CD14-positive monocyte (primary cell): ENCODE measurements at regions not wholly inside any gene's neighbourhood (a gene's known extent, or its start where the extent isn't known, plus 50 kb on each side); places are given as distances from the start of the nearest gene placed in this dataset.

Source experiments
- DNase-seq, 3 donors: peaks; one replicate each; pipeline ENCODE4 v3.0.0-alpha.2; 2011 to 2022
- H2AFZ ChIP-seq: 2 replicates; pipeline ENCODE4 v1.6.0; 2012; ENCODE audit warnings: mild to moderate bottlenecking, low read depth, low read length, inconsistent platforms; ENCODE audit not compliant: insufficient read depth, poor library complexity, severe bottlenecking
- H3K27ac ChIP-seq, 2 donors: 1 replicate in 1 of 2; 2 replicates in 1 of 2; pipeline ENCODE4 v1.5.1; 2012 to 2013; ENCODE audit warnings: low read length in 2 of 2, control low read depth in 1 of 2, inconsistent platforms in 1 of 2, low read depth in 1 of 2, mild to moderate bottlenecking in 1 of 2
- H3K27me3 ChIP-seq, 2 donors: one replicate each; pipeline versions ENCODE4 v1.6.0 to v1.6.1; 2011 to 2013; ENCODE audit warnings: low read length in 2 of 2; ENCODE audit not compliant: control insufficient read depth in 2 of 2, insufficient read depth in 2 of 2
- H3K36me3 ChIP-seq, 2 donors: replicated peaks in 1 of 2; 1 replicate in 1 of 2; 2 replicates in 1 of 2; pipeline versions ENCODE4 v1.5.1 to v1.6.1; 2012 to 2013; ENCODE audit warnings: low read length in 2 of 2, control low read depth in 1 of 2, inconsistent platforms in 1 of 2, mild to moderate bottlenecking in 1 of 2; ENCODE audit not compliant: insufficient read depth in 2 of 2, control insufficient read depth in 1 of 2
- H3K4me1 ChIP-seq, 2 donors: 1 replicate in 1 of 2; 2 replicates in 1 of 2; pipeline versions ENCODE4 v1.5.1 to v1.6.1; 2012 to 2013; ENCODE audit warnings: low read length in 2 of 2, control low read depth in 1 of 2, inconsistent platforms in 1 of 2, mild to moderate bottlenecking in 1 of 2, moderate library complexity in 1 of 2; ENCODE audit not compliant: insufficient read depth in 2 of 2, control insufficient read depth in 1 of 2
- H3K4me2 ChIP-seq: replicated peaks from 2 replicates; pipeline ENCODE3; 2012; ENCODE audit warnings: low read length, moderate library complexity, mild to moderate bottlenecking; ENCODE audit not compliant: poor library complexity, severe bottlenecking; ENCODE audit errors: extremely low read depth
- H3K4me3 ChIP-seq, 3 experiments: fragments of 200-600 bp in 1 of 3; sonication (generic) in 1 of 3; replicated peaks in 1 of 3; 1 replicate in 2 of 3; 2 replicates in 1 of 3; pipeline ENCODE4 v1.5.1; 2011 to 2013; ENCODE audit warnings: low read length in 3 of 3, mild to moderate bottlenecking in 3 of 3, control low read depth in 2 of 3, low read depth in 2 of 3, inconsistent platforms in 1 of 3, moderate library complexity in 1 of 3
- H3K79me2 ChIP-seq: 2 replicates; pipeline ENCODE4 v1.6.0; 2012; ENCODE audit warnings: mild to moderate bottlenecking, control low read depth, inconsistent platforms, low read length, moderate library complexity; ENCODE audit not compliant: insufficient read depth
- H3K9ac ChIP-seq: 2 replicates; pipeline ENCODE4 v1.6.0; 2017; ENCODE audit warnings: low read length, mild to moderate bottlenecking; ENCODE audit not compliant: insufficient read depth, poor library complexity, severe bottlenecking
- H3K9me3 ChIP-seq, 2 donors: replicated peaks in 1 of 2; 1 replicate in 1 of 2; 2 replicates in 1 of 2; pipeline versions ENCODE4 v1.5.1 to v1.6.1; 2012 to 2013; ENCODE audit warnings: low read length in 2 of 2, control low read depth in 1 of 2; ENCODE audit not compliant: control insufficient read depth in 1 of 2, insufficient read depth in 1 of 2
- H4K20me1 ChIP-seq: 2 replicates; pipeline ENCODE4 v1.6.0; 2012; ENCODE audit warnings: mild to moderate bottlenecking, low read length, control low read depth, moderate library complexity; ENCODE audit not compliant: insufficient read depth
- H3K27ac Mint-ChIP-seq, 7 donors: one replicate each; pipeline ENCODE4 v1.8.0; 2020; ENCODE audit warnings: mild to moderate bottlenecking in 7 of 7, mixed read lengths in 7 of 7, moderate library complexity in 6 of 7, inconsistent platforms in 2 of 7
- H3K27me3 Mint-ChIP-seq, 3 donors: one replicate each; pipeline ENCODE4 v1.8.0; 2021 to 2022; ENCODE audit warnings: low read depth in 3 of 3, mild to moderate bottlenecking in 3 of 3, mixed read lengths in 3 of 3, moderate library complexity in 3 of 3, inconsistent platforms in 1 of 3
- H3K36me3 Mint-ChIP-seq, 2 donors: one replicate each; pipeline ENCODE4 v1.8.0; 2020; ENCODE audit warnings: mixed read lengths in 2 of 2, inconsistent platforms in 1 of 2, mild to moderate bottlenecking in 1 of 2
- H3K4me1 Mint-ChIP-seq: one replicate; pipeline ENCODE4 v1.8.0; 2020; ENCODE audit warnings: mild to moderate bottlenecking, mixed read lengths
- H3K4me3 Mint-ChIP-seq, 2 donors: one replicate each; pipeline ENCODE4 v1.8.0; 2020; ENCODE audit warnings: mild to moderate bottlenecking in 2 of 2, mixed read lengths in 2 of 2, moderate library complexity in 1 of 2
- H3K9me3 Mint-ChIP-seq, 7 donors: one replicate each; pipeline ENCODE4 v1.8.0; 2020 to 2022; ENCODE audit warnings: mixed read lengths in 7 of 7, mild to moderate bottlenecking in 6 of 7, moderate library complexity in 6 of 7, inconsistent platforms in 2 of 7
- CTCF ChIP-seq: fragments of 200-600 bp; IDR thresholded peaks from one replicate; pipeline ENCODE4 v1.8.0; 2022; ENCODE audit warnings: antibody characterized with exemption, mild to moderate bottlenecking
- intact Hi-C, 2 donors: fragments of 100-400 bp; cut with micrococcal nuclease; formaldehyde crosslinking; loops; one replicate each; pipeline versions ENCODE4 v1.15.0 to v1.15.1; 2023

GRCh38 chr5:67674159-67674655 is 477.6 kb upstream of the CD180 start:
- Histone ChIP-seq H3K4me1 (no peaks in the 10 kb centered on the region), H3K79me2 (no peaks in the 10 kb centered on the region), H3K9me3 (peaks cover 0 to 5% of the 10 kb centered on the region in 2 donors), H3K27me3 (no peaks in the 10 kb centered on the region), H3K4me3 (no peak overlapping the region), H4K20me1 (no peaks in the 10 kb centered on the region), H3K4me2 (no peak overlapping the region), H2AFZ (no peak overlapping the region), H3K9ac (no peak overlapping the region), H3K36me3 (no peaks in the 10 kb centered on the region), H3K27ac (no peak overlapping the region)
- TF ChIP-seq CTCF: no peak
- DNase-seq: no peak
- H3K36me3 Mint-ChIP-seq: peaks cover 0 to 2% of the 10 kb centered on the region in 2 donors
- no peak overlapping the region for H3K4me3 Mint-ChIP-seq
- H3K4me1 Mint-ChIP-seq: no peaks in the 10 kb centered on the region
- peaks cover 0 to 2% (median 0%) of the 10 kb centered on the region in 3 donors for H3K27me3 Mint-ChIP-seq
- H3K27ac Mint-ChIP-seq: no peak overlapping the region
- intact Hi-C loops: no loop called here
- peaks cover 0 to 10% (median 4%) of the 10 kb centered on the region in 7 donors for H3K9me3 Mint-ChIP-seq

GRCh38 chr5:67673618-67674017 is 477.0 kb upstream of the CD180 start:
- Mint-ChIP-seq H3K36me3 (peaks cover 0 to 2% of the 10 kb centered on the region in 2 donors), H3K9me3 (peaks cover 0 to 12% (median 4%) of the 10 kb centered on the region in 7 donors), H3K4me3 (no peak overlapping the region), H3K4me1 (no peaks in the 10 kb centered on the region), H3K27me3 (peaks cover 0 to 2% (median 0%) of the 10 kb centered on the region in 3 donors), H3K27ac (no peak overlapping the region)
- Histone ChIP-seq H3K9ac (no peak overlapping the region), H2AFZ (no peak overlapping the region), H3K4me2 (no peak overlapping the region), H3K27me3 (no peaks in the 10 kb centered on the region), H4K20me1 (no peaks in the 10 kb centered on the region), H3K4me1 (no peaks in the 10 kb centered on the region), H3K27ac (no peak overlapping the region), H3K4me3 (no peak overlapping the region), H3K79me2 (no peaks in the 10 kb centered on the region), H3K9me3 (peaks cover 0 to 9% of the 10 kb centered on the region in 2 donors), H3K36me3 (no peaks in the 10 kb centered on the region)
- DNase-seq: no peak
- no peak for TF ChIP-seq CTCF
- intact Hi-C loops: no loop called here
